SIG-M5 (cell line): ENCODE measurements at regions not wholly inside any gene's neighbourhood (a gene's known extent, or its start where the extent isn't known, plus 50 kb on each side); places are given as distances from the start of the nearest gene placed in this dataset.

Experiments used
- DNase-seq: peaks from one replicate; lab custom pipeline; 2025; lab: John Stamatoyannopoulos, UW

GRCh38 chr7:41346878-41347277 is 356.0 kb downstream of the INHBA start:
- no peak for DNase-seq

- DNase-seq = no peak
Observed at GRCh38 chr7:41339913-41340676, 362.8 kb downstream of the INHBA start.

GRCh38 chr7:41336981-41337380 is 365.9 kb downstream of the INHBA start:
- no peak for DNase-seq

GRCh38 chr7:41336455-41336952 is 366.4 kb downstream of the INHBA start:
- no peak for DNase-seq

- DNase-seq = no peak
Observed at GRCh38 chr7:41334071-41334862, 368.6 kb downstream of the INHBA start.

- DNase-seq = no peak
Observed at GRCh38 chr7:41333511-41333910, 369.4 kb downstream of the INHBA start.

- no peak for DNase-seq
Observed at GRCh38 chr7:41331194-41331593, 371.7 kb downstream of the INHBA start.

GRCh38 chr7:41328544-41328943 is 374.3 kb downstream of the INHBA start:
- DNase-seq = no peak

GRCh38 chr7:41328131-41328530 is 374.8 kb downstream of the INHBA start:
- no peak for DNase-seq

GRCh38 chr7:41326616-41327015 is 376.3 kb downstream of the INHBA start:
- no peak for DNase-seq

- DNase-seq = no peak
Observed at GRCh38 chr7:41323806-41324205, 379.1 kb downstream of the INHBA start.

- no peak for DNase-seq
Observed at GRCh38 chr7:41319581-41319980, 383.3 kb downstream of the INHBA start.

GRCh38 chr7:41316410-41316809 is 386.5 kb downstream of the INHBA start:
- no peak for DNase-seq

GRCh38 chr7:41315764-41316163 is 387.1 kb downstream of the INHBA start:
- DNase-seq = no peak

GRCh38 chr7:41313171-41313570 is 389.7 kb downstream of the INHBA start:
- DNase-seq = no peak

GRCh38 chr7:41312235-41312634 is 390.7 kb downstream of the INHBA start:
- DNase-seq = no peak

GRCh38 chr7:41311301-41311700 is 391.6 kb downstream of the INHBA start:
- no peak for DNase-seq

GRCh38 chr7:41306486-41306885 is 396.4 kb downstream of the INHBA start:
- no peak for DNase-seq

GRCh38 chr7:41305001-41305400 is 397.9 kb downstream of the INHBA start:
- DNase-seq = no peak

GRCh38 chr7:41303709-41304108 is 399.2 kb downstream of the INHBA start:
- DNase-seq = no peak

GRCh38 chr7:41298409-41298808 is 404.5 kb downstream of the INHBA start:
- no peak for DNase-seq

- DNase-seq = no peak
Observed at GRCh38 chr7:41297166-41297565, 405.7 kb downstream of the INHBA start.

- no peak for DNase-seq
Observed at GRCh38 chr7:41295455-41295815, 407.5 kb downstream of the INHBA start.
